Epidermal melanocyte (primary cell): ENCODE measurements at regions not wholly inside any gene's neighbourhood (a gene's known extent, or its start where the extent isn't known, plus 50 kb on each side); places are given as distances from the start of the nearest gene placed in this dataset.

ENCODE experiments used
- DNase-seq: peaks from one replicate; pipeline ENCODE4 v3.0.0; 2011; ENCODE audit warnings: low spot score; ENCODE audit not compliant: insufficient read length

GRCh38 chr6:169854813-169855212 is 103.4 kb downstream of the ERMARD start:
- no peak for DNase-seq

DNA sequence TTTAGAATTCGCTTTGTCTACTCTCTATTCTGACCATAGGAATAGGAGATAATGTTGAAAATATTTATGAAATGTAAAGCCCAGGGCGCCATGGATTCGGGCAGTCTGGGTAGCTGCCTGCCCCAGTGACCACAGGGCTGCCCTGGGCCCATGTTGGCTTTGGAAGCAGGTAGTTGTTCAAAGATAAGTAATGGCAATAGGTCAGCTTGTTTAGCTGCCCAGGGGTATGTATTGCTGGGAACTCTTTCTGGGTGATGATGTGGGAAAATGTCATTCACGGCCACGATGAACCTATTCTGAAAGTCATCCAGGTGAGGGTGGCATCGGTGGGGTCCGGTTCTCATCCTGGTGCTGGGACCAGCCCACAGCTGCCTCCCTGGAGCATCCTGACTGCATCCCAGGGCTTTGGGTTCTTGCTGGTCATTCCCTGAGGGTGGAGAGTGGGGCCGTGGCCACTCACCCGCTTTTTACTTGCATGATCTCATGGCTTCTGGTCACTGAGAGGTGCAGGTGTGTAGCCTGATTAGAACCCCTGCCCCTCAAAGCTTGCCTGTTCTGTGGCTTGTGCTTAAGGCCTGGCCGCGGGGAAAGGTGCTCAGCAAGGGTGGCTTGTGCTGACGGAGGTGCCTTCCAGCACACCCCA is 102.8 kb downstream of the ERMARD start:
- no peak for DNase-seq

GRCh38 chr6:169853196-169854082 is 102.0 kb downstream of the ERMARD start:
- no peak for DNase-seq

- no peak for DNase-seq
Measured at GRCh38 chr6:169852504-169853195, 101.2 kb downstream of the ERMARD start.

GRCh38 chr6:169851641-169852503 is 100.5 kb downstream of the ERMARD start:
- DNase-seq: no peak

GRCh38 chr6:169850746-169851145 is 99.3 kb downstream of the ERMARD start:
- no peak for DNase-seq

DNA sequence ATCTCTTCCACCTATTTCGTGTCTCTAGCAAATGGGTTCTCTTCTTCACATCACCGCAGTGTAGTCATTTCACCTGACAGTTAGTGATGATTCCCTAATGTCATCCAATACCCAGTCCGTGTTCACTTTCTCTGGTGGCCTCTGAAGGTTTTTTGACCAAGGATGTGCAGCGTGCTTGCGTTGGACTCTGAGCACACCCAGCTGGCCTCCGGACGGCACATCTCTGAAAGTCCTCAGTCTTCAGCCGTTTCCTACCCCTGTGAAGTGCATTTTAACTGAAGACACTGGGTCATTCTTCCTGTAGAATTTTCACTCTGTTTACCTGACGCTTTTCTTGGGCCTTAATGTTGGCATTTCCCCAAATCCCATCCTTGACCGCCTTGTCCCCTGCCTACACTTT is 98.7 kb downstream of the ERMARD start:
- no peak for DNase-seq

- DNase-seq: no peak
Measured at GRCh38 chr6:169849396-169849795, 98.0 kb downstream of the ERMARD start.

- DNase-seq: no peak
Measured at GRCh38 chr6:169848946-169849345, 97.5 kb downstream of the ERMARD start.

GRCh38 chr6:169847901-169848311 is 96.5 kb downstream of the ERMARD start:
- DNase-seq: no peak

- DNase-seq: no peak
Measured at GRCh38 chr6:169847141-169847674, 95.8 kb downstream of the ERMARD start.

DNA sequence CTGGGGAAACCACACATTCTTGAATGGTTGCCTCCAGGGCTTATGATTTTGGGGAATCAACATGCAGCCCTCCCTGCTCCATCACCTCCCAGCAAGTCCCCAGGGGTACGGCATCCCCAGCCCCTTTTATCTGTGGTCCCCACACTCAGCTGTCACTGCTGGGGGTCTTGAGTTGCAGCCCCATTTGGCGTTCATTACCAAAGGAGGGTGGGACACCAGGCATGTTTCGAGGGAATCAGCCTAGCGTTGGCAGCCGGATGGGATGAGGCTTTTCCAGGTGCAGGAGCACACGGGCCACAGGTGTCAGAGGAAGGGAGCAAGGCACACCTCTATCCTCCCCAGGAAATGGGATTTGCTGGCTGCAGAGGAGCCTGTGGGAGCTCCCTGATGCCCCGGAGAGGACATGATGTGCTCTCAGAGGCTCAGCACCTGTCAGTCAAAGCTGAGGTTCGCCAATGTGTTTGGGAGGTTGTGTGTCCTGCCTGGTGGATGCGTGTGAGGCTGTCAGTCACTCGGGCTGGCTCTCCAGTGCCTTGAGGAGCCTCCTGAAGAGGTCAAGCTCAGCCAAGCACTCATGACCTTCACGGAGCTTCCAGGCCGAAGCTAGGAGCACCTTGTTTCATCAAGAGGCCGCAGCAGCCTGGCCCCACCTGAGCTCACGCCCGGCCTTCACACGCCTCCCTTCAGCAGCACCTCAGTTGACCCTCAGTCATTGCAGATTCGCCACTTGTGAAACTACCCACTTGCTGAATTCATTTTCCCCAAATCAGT is 95.0 kb downstream of the ERMARD start:
- DNase-seq: no peak

DNA sequence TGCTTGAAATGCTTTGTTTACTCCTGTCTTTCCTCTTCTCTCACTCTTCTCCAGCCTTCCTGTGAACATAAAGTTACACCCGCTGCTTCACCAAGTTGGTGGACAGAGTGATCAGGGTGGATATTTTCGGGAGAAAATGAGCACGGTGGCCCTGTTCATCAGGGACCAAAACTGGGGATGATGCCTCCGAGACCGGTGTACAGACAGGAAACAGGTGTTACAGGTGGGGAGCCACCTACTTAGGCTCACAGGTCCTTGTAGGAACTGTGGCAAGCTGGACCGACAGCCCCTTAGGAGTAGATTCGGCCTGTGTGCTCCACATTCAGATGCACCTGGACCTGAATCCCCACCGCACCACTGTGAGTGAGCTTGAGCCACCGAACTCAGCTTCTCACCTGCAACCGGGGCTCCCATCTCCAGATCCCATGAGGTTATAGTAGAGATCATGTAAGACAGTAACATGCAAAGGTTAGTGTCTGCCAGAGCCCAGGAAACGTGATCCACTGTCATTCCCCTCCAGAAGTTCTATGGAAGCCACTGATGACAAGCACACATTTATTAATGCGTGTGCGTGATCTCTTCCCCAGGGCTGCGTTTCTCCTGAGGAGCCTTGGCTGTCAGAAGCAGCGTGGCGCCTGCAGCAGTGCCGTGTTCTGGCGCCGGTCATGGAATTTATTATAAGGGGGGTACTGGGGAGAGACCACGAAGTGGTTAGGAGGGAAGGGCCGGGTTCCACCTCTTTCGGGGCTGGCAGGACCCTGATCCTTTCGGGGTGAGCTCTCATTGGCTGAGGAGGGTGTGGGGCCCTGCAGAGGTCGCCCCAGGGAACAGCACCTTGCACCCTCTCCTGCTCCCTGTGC is 94.2 kb downstream of the ERMARD start:
- DNase-seq: no peak

DNA sequence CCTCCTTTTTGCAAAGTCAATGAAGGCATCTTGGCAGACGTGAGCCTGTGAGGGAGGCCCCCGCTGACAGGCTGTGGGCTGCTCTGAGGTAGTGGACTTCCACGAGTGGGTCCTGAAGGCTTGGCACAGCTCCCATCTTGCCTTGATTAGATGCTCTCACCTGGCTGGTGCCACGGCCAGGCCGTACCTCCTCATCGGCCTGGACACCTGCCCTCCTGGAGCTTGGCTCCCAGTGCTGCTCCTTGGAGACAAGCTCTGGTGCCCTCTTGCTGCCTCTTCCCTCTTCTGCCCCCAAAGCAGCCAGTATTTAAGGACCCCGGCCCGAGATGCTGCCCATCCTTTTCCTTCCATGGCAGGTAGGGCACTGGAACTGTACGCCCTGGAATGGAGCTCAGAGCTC is 93.5 kb downstream of the ERMARD start:
- DNase-seq: no peak

DNA sequence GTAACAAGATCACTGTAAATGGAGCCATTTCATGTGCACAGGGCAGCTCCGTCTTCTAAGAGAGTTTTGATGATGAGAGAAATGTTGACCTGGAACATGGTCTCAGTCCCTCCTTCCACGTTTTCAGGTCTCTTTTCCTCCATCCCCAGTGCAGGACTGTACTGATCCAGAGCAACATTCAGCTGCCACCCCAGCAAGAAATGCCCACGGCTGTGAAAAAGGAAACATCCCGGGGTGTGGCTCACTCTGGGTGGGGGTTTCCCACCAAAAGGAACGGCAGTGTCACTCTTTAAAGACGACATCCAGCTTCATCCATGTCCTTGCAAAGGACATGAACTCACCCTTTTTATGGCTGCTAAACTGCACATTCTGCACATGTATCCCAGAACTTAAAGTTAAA is 92.6 kb downstream of the ERMARD start:
- no peak for DNase-seq

DNA sequence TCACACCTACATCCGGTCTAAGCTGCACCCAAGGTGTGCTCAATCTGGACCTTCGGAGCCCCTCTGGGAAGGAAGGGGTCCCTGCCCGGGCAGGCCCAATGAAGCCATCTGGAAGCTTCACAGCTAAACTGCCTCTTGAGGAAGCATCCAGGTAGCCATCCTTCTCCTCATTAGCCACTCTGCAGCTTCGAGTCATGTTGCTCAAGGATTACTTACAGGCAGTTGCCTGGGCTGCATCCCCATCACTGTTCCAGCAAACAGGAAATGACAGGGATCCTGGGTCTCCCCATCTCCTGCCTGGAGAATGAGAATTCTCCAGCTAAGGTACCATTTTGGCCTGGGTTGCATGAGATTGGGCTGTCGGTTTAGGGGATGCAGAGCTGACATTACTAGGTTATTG is 91.7 kb downstream of the ERMARD start:
- no peak for DNase-seq

DNA sequence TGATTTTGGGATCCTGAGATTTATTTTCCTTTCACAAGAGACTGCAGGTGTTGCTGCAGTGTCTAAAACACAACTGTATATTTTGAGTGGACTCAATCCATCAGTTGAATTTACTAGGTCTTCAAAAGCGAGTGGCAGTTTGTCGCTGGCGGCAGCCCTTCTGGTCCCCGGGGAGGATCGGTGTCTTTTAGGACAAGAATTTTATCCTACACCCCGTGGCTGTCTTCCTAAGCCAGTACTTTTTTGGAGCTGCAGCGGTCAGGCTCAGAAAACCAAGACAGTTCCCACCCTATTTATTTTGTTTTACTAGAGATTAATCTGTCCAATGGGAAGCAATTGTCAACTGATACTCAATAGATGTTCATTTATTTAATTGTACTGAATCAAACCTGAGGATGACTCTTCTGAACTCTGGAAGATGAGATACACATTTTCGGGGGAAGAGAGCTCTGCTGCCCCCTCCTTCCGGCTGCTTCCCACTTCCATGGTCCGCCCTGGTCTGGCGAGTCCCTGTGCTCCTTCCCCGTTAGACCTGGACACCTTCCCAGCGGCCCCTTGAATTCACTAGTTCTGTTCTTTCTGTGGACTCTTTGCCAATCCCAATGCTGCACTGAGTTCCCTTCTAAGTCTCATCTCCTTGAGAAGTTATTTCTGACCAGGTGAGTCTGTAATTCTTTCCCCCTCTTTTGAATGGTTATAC is 90.6 kb downstream of the ERMARD start:
- no peak for DNase-seq

GRCh38 chr6:169841251-169841650 is 89.8 kb downstream of the ERMARD start:
- no peak for DNase-seq
